ENCODE measurements at regions not wholly inside any gene's neighbourhood (a gene's known extent, or its start where the extent isn't known, plus 50 kb on each side); places are given as distances from the start of the nearest gene placed in this dataset.
"Not testable (repeated sequence)": the region's sequence is repeated elsewhere in the genome, so short reads cannot be mapped to it uniquely, and the experiment has no call there.

GRCh38 chrX:42832764-42833549 lies 55.0 kb upstream of the PPP1R2C start:
- DNase-seq (ENCODE audit: low read depth in 2 of 2), result no peak

- not testable (repeated sequence) for DNase-seq (ENCODE audit: low read depth in 2 of 2)
These were observed 55.6 kb upstream of the PPP1R2C start for GRCh38 chrX:42833550-42833940.

GRCh38 chrX:42837101-42837726 lies 59.3 kb upstream of the PPP1R2C start:
- no peak for DNase-seq (ENCODE audit: low read depth in 2 of 2)

DNA sequence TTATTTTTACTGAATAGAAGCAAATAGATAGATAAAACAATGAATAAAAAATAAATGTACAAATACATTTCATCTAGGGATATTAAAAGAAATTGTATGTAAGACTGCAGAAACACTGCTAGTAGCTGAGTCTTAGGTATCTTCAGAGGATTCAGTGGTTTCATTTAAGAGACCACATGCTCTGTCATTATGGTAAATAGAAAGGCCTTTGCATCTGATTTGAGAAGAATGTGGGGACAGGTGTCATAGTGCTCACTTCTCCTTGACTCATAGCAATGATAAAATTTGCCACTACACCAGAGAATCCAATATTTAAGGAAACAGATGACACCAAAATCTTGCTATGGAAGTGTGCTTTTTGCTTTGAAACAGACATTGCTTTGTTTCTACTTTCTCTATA lies 59.8 kb upstream of the PPP1R2C start:
- DNase-seq (ENCODE audit: low read depth in 2 of 2), result no peak

DNA sequence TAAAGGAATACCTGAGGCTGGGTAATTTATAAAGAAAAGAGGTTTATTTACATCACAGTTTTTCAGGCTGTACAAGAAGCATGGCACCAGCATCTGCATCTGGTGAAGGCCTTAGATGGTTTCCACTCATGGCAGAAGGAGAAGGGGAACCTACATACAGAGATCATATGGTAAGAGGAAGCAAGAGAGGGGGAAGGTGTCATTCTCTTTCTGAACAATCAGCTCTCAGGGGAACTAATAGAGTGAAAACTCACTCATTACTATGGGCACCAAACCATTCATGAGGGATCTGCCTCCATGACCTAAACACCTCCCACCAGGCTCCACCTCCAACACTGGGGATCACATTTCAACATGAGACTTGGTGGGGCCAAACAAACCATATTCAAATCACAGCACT lies 61.7 kb upstream of the PPP1R2C start:
- DNase-seq (ENCODE audit: low read depth in 2 of 2), result no peak

DNA sequence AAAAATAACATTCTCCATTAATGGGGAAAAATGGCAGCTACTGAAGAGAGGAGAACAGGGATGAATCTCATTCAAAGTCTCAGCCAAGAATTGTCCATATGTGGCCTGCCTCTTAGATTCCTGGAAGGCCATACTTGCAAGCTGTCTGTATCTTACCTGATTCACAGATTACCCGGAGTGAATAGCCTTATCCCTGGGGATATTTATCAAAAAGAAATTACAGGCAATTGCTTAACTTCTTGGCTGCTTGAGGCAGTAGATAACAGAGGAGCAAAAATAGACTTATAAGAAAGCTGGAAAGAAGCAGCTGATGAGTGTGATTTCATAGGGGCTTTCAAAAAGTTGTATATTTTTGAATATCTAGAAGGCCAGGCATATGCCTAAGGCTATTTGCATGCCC lies 68.8 kb upstream of the PPP1R2C start:
- no peak for DNase-seq (ENCODE audit: low read depth in 2 of 2)

DNA sequence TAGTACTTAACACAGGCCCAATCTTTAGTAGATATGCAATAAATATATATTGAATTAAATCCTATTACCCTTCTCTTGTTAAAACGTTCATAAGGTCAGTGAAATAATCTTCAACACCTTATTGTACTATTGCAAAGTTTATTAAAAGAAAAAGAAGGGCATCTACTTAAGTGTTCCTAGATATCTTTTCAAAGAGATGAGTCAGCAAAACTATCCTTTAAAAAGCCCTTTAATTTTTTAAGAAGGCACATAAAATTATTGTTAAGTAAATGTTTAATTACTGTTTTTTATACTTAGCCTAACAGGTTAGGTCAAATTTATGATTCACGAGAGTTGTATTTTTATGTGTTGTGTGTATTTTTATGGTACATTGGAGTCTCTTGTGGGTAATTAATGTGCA lies 77.3 kb upstream of the PPP1R2C start:
- no peak for DNase-seq (ENCODE audit: low read depth in 2 of 2)

DNA sequence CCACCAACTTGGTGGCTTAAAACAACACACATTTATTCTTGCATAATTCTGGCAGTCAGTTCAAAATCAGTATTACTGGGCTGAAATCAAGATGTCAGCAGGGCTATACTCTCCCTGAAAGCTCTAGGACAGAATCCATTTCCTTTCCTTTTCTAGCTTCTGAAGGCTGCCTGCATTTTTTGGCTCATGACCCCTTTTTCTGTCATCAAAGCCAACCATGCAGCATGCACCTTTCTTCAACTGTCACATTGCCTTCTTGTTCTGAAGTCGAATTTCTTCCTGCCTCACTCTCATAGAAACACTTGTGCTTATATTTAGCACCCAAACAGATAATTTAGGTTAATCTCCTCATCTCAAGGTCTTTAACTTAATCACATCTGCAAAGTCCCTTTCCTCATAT lies 79.8 kb upstream of the PPP1R2C start:
- DNase-seq (ENCODE audit: low read depth in 2 of 2), result no peak

- DNase-seq (ENCODE audit: low read depth in 2 of 2), result no peak
These were observed 91.0 kb upstream of the PPP1R2C start for GRCh38 chrX:42869011-42869410.

GRCh38 chrX:42869659-42870476 lies 91.9 kb upstream of the PPP1R2C start:
- peak in 1 of 2 donors; percentile 1 for DNase-seq (ENCODE audit: low read depth in 2 of 2)

DNA sequence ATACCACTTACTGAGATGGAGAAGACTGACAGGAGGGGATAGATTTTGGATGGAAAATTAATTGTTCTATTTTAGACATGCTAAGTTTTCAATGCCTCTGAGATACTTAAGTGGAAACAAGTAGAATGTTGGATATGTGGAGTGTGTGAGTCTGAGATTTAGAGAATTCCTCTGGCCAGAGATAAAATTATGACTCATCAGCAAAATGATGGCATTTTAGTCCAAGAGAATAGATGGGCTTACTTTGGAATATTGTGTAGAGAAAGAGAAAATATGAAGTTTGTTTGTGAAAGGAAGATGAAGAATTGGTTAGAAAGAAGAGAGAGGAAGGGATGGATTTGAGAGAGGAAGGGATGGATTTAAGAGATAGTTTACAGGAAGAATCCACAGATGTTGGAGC lies 108.6 kb upstream of the PPP1R2C start:
- no peak for DNase-seq (ENCODE audit: low read depth in 2 of 2)

GRCh38 chrX:42900947-42901346 lies 123.0 kb upstream of the PPP1R2C start:
- no peak for DNase-seq (ENCODE audit: low read depth in 2 of 2)

DNA sequence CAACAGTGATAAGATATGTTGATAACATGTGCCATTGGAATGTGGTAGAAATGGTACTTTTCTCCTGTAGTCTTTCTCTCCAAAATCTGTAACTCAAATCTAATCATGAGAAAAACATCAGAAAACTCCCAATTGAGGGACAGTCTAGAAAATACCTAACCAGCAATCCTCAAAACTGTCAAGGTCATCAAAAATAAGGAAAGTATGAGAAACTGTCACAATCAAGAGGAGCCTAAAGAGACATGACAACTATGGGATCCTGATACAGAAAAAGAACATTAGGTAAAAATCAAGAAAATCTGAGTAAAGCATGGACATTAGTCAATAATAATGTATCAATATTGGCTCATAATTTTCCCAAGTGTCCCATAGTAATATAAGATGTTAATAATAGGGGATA lies 124.5 kb upstream of the PPP1R2C start:
- no peak for DNase-seq (ENCODE audit: low read depth in 2 of 2)

DNA sequence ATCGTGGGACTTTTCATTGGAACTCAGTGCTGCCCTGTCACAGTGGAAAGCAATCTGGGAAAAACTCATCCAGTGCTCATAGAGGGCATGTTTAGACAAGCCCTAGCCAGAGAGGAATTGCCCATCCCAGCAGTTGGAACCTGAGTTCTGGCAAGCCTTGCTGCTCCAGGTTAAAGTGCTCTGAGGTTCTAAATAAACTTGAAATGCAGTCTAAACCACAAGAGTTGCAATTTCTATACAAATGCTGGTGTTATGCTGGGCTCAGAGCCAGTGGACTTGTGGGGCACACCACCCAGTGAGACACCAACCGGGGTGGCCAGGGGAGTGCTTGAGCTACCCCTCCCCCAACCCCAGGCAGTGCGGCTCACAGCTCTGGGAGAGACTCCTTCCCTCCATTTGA lies 142.8 kb upstream of the PPP1R2C start:
- no peak for DNase-seq (ENCODE audit: low read depth in 2 of 2)

DNA sequence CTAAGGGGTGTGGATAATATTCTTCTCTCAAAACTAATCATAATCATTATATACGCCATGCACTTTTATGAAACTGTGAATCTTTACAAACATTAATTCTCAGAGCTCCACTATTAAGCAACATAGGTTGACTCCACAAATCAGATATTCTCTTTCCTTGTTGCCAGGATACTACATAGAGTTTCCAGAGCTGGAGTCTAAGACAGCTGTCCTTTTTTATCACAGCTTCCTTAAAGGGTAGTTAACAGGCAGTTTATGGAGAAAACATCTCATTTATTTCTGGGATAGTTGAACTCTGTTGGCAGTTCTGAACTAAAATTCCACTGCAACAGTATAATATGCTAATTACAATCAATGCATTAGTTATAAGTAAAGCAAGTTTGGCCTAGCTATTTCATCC lies 152.1 kb upstream of the PPP1R2C start:
- no peak for DNase-seq (ENCODE audit: low read depth in 2 of 2)

GRCh38 chrX:42930951-42931350 lies 153.0 kb upstream of the PPP1R2C start:
- no peak for DNase-seq (ENCODE audit: low read depth in 2 of 2)

GRCh38 chrX:42933187-42933586 lies 155.2 kb upstream of the PPP1R2C start:
- no peak for DNase-seq (ENCODE audit: low read depth in 2 of 2)

DNA sequence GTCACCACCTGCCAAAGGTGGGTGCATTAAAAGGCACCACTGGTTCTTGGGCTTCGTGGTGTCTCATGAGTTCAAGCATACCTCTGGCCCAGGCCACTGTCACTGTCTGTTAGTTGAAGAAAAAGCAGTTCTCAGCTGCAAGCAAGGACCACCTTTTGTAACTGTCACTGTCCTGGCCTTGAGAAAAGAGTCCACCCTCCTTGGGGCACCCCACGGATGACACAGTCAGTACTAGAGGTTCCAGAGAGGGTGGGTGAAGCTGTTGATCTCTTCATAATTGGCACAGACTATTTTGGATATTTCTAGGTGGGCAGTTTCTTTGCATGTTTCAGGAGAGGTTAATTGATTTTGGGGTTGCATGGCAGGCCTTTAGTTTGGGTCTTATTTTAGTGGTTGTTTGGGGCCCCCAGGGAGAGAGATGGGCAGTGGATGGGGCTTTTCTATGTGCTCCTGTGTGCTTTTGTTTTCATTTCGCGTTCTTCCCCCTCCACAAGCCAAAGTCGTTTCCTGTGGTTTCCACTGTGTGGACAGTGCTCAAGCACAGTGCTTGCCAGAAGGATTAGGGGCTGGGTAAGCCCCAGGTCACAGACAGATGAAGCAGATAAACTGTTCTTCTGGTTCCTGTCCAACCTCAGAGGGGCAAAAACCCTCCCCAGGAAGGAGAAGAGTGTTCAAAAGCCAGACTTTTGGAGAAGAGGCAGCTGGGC lies 156.2 kb upstream of the PPP1R2C start:
- DNase-seq (ENCODE audit: low read depth in 2 of 2), result no peak

GRCh38 chrX:42941671-42942070 lies 163.7 kb upstream of the PPP1R2C start:
- DNase-seq (ENCODE audit: low read depth in 2 of 2), result no peak

GRCh38 chrX:42943051-42943974 lies 165.3 kb upstream of the PPP1R2C start:
- no peak for DNase-seq (ENCODE audit: low read depth in 2 of 2)

DNA sequence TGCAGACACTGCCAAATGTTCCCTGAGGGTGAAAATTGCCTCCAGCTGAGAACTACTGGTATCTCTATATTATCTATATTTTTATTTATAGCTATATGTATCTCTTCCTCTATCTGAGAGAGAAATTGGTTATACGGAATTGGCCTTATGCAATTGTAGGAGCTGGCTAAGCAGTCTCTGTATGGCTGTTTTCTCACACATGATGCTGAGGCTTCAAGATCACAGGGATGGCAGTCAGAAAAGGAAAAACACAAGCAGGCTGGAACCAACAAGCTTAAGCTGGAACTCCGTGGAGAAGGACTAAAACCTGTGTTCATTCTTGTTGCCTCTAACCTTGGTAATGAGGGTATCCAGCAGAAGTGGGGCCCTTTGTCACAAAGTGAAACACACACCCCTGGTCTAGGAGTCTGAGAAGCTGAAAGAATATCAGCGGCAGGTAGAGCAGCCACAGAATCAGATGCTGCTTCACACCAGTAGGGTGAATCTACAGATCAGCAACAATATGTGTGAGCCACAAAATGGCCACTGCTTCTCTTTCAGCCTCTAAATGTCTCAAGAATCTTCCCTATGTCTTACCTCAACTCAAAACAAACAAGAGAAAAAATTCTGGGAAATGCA lies 166.5 kb upstream of the PPP1R2C start:
- DNase-seq (ENCODE audit: low read depth in 2 of 2), result no peak
